Dendritic cell treated with granulocyte-macrophage colony-stimulating factor and Interleukin-4, amounts not matched to agents 40 ng/mL and 50 ng/mL, for 4 days (primary cell): ENCODE measurements at regions not wholly inside any gene's neighbourhood (a gene's known extent, or its start where the extent isn't known, plus 50 kb on each side); places are given as distances from the start of the nearest gene placed in this dataset.

Source experiments
- H3K27ac Mint-ChIP-seq: one replicate; pipeline ENCODE4 v1.8.0; 2022; ENCODE audit warnings: mild to moderate bottlenecking, mixed read lengths
- H3K27me3 Mint-ChIP-seq: one replicate; pipeline ENCODE4 v1.8.0; 2022; ENCODE audit warnings: mild to moderate bottlenecking, mixed read lengths
- H3K36me3 Mint-ChIP-seq: one replicate; pipeline ENCODE4 v1.8.0; 2022; ENCODE audit warnings: low read depth, mixed read lengths
- H3K4me1 Mint-ChIP-seq: one replicate; pipeline ENCODE4 v1.8.0; 2022; ENCODE audit warnings: low read depth, mixed read lengths
- H3K4me3 Mint-ChIP-seq: one replicate; pipeline ENCODE4 v1.8.0; 2022; ENCODE audit warnings: mild to moderate bottlenecking, moderate library complexity, mixed read lengths
- H3K9me3 Mint-ChIP-seq: one replicate; pipeline ENCODE4 v1.8.0; 2022; ENCODE audit warnings: mixed read lengths
- intact Hi-C: fragments of 100-400 bp; cut with micrococcal nuclease; formaldehyde crosslinking; loops from one replicate; pipeline ENCODE4 v1.15.0; 2022

DNA sequence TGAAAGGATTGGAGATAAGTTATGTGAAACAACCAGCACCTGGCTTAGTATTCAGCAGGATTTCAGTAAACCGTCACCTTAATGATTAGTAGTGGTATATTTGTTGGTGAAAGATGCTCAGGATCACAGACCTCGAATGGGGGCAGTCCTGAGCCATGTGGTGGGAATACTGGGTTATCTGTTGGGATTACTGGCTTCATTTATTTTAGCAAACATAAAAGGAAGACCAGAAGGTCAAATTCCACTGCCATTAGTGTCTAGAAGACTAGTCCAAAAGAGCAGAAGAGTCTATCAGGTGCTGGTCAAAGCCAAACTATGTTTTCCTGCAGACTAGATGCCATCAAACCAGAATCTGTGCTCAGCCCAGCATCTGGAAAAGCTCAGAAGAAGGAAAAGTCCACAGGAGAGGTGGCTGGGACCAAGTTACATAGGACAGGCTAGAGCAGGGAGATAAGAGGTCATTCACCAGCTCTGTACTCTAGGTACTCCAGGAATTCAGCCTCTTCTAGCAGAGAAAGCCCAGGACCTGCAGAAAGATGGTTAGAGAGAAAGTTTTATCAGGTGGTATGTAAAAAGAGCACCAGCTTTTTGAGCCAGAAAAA is 343.4 kb downstream of the PLPP3 start:
- H3K27ac Mint-ChIP-seq = no peak overlapping the region
- peaks cover 6% of the 10 kb centered on the region for H3K4me1 Mint-ChIP-seq
- H3K27me3 Mint-ChIP-seq = peaks cover 23% of the 10 kb centered on the region
- no peaks in the 10 kb centered on the region for H3K36me3 Mint-ChIP-seq
- no peak overlapping the region for H3K4me3 Mint-ChIP-seq
- H3K9me3 Mint-ChIP-seq = no peaks in the 10 kb centered on the region
- intact Hi-C loops = no loop called here

DNA sequence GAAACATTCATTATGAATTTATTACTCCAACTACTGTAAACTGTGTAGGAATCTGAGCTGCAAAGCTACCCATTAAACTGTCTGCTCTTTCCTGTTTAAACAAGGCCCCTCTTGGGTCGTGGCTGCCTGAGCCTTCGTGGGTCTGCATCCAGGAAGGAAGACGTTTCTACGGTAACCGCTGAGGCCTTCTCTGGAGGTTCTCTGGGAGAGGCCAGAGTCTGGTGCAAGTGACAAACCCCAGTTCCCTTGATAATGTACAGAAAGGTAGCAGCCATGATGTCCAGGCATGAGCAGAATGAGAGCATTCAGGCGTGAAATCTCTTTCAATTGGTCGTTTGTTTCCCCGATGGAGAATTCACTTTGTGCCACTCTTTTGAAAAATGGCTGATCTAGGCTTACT is 350.2 kb downstream of the PLPP3 start:
- H3K4me1 Mint-ChIP-seq = peaks cover 43% of the 10 kb centered on the region
- intact Hi-C loops = loop anchor here (10.0 kb wide), 2 partner anchors 96 to 276 kb away; no protein-coding TSS in a partner anchor
- H3K4me3 Mint-ChIP-seq = no peak overlapping the region
- H3K9me3 Mint-ChIP-seq = no peaks in the 10 kb centered on the region
- H3K27ac Mint-ChIP-seq = no peak overlapping the region
- no peaks in the 10 kb centered on the region for H3K36me3 Mint-ChIP-seq
- H3K27me3 Mint-ChIP-seq = peaks cover 13% of the 10 kb centered on the region

DNA sequence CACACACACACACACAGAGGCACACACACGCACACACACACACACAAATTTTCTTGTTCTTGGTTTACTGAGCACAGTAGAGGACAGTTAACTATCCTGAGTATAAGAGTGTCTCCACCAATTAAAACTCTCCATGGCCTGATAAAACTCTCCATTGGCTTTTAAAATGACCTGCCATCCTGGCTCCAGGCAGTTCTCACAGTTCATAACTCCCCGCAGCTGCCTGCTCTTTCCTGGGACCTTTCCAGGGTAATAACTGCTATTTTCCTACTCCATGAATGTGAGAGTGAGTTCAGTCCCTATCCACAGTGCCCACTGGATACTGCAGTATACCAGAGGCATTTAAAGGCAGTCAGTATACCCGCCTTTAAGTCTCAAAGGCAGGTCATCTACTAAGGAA is 351.5 kb downstream of the PLPP3 start:
- Mint-ChIP-seq H3K27me3 (peaks cover 13% of the 10 kb centered on the region), H3K27ac (no peak overlapping the region), H3K4me3 (no peak overlapping the region), H3K9me3 (no peaks in the 10 kb centered on the region), H3K36me3 (no peaks in the 10 kb centered on the region), H3K4me1 (peaks cover 52% of the 10 kb centered on the region)
- intact Hi-C loops = loop anchor here (10.0 kb wide), 2 partner anchors 97 to 277 kb away; no protein-coding TSS in a partner anchor

DNA sequence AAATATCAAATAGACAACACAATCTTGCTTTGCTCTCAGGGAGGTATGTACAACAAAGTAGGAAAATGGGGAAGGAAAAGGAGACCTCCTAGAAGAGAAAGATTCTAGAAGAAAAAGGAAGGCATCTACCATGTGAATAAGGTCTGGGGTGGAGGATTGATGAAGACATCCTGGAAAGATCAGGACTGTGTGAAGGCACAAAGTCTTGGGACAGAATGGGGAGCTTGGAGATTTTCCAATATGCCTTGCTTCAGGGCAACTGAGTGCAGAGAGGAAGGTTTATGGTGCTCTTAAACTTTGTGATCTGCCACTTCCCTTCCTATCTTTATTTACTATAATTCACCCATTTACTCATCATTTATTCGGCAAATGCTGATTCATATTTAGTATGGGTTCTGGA is 352.0 kb downstream of the PLPP3 start:
- intact Hi-C loops = loop anchor here (10.0 kb wide), 2 partner anchors 97 to 277 kb away; no protein-coding TSS in a partner anchor
- H3K4me1 Mint-ChIP-seq = peaks cover 57% of the 10 kb centered on the region
- no peaks in the 10 kb centered on the region for H3K36me3 Mint-ChIP-seq
- peaks cover 13% of the 10 kb centered on the region for H3K27me3 Mint-ChIP-seq
- H3K9me3 Mint-ChIP-seq = no peaks in the 10 kb centered on the region
- H3K4me3 Mint-ChIP-seq = no peak overlapping the region
- H3K27ac Mint-ChIP-seq = no peak overlapping the region

DNA sequence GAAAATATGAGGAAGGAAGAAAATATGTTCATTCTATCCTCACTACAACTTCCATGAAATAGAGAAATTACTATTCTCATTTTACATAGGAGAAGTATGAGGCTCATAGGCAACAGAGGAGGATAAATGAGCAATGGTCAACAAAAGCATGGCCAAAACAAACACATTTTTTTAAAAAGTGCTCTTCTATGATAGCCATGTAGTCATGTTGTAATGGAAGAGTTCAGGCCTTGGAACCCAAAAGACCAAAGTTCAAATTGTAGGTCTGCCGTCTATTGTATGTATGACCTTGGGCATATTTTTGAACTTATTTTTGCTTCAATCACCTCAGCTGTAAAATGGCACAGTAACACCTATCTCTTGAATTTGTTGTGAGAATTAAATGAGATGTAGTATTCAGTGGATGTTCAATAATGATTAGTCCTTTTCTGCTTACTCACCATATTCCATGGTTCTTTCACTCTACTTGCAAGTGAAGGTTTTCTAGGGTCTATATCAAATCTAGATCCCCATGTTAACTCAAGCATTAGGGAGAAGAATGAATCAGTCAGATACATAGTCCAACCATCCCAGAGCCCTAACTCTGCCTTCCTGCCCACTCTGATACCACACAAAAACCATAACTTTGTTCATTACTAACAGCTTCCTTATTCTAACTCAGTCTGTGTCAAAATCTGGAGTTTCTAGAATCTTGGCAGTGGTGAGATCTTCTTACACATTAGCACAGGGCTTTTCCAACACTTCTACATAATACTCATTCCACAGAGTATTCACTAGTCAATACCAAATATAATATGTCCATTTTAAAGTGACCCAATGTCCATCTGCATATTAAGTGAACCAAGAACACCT is 353.2 kb downstream of the PLPP3 start:
- Mint-ChIP-seq H3K4me3 (no peak overlapping the region), H3K4me1 (peaks cover 56% of the 10 kb centered on the region), H3K27me3 (peaks cover 5% of the 10 kb centered on the region), H3K9me3 (peaks cover 6% of the 10 kb centered on the region), H3K27ac (no peak overlapping the region), H3K36me3 (peaks cover 5% of the 10 kb centered on the region)
- intact Hi-C loops = loop anchor here (10.0 kb wide), 2 partner anchors 99 to 279 kb away; no protein-coding TSS in a partner anchor

DNA sequence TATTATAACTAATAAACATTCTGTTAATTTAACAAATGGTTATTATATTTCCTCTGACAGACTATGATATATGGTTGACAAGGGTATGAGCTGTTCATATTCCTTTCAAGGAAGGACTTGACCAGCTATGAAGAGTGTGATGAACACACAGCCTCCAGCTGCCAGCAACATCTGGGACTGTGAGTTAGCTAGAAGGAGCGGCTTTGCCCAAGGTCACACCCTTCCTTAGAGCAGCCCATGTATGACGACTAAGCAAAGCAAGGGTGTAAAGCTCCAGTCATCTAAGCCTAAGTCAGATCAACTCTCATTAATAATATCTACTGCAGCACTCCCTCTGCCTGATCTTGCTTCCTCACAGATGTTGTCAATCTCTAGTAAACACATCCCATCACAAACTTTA is 355.4 kb downstream of the PLPP3 start:
- H3K27ac Mint-ChIP-seq = peak overlapping the region; percentile 75
- peaks cover 6% of the 10 kb centered on the region for H3K27me3 Mint-ChIP-seq
- H3K36me3 Mint-ChIP-seq = peaks cover 6% of the 10 kb centered on the region
- intact Hi-C loops = loop anchor here (2.0 to 10.0 kb wide), 3 partner anchors 25 to 281 kb away; no protein-coding TSS in a partner anchor
- H3K4me1 Mint-ChIP-seq = peaks cover 59% of the 10 kb centered on the region
- peaks cover 8% of the 10 kb centered on the region for H3K9me3 Mint-ChIP-seq
- H3K4me3 Mint-ChIP-seq = no peak overlapping the region

DNA sequence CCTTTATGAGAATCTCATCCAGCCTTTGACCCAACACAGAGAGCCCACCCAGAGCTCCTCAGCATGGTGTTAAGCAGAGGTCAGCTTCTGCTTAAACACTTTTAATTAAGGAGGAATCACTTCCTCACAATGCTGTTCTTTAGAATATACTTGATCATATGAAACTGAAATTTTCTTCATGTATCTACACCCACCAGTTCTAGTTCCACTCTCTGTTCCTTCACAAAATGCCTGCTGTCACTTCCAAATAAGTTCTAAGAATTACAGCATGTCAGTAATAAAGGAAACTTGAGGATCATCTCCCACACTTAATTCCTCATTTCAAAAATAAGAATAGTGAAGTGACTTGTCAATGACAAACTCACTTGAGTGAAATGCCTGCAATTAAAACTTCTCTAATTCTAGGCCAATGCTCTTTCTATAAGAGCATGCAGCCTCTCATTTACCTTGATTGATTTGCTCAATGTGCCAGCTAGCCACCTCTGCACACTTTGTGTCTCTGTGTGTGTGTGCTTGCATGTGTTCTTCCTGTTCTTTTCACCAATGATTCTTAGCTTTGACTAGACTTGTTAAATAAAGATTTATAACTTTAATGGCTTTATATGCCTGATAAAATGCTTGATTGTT is 356.3 kb downstream of the PLPP3 start:
- peaks cover 59% of the 10 kb centered on the region for H3K4me1 Mint-ChIP-seq
- peaks cover 5% of the 10 kb centered on the region for H3K27me3 Mint-ChIP-seq
- H3K36me3 Mint-ChIP-seq = peaks cover 6% of the 10 kb centered on the region
- H3K4me3 Mint-ChIP-seq = no peak overlapping the region
- intact Hi-C loops = loop anchor here (2.0 to 10.0 kb wide), 3 partner anchors 26 to 282 kb away; no protein-coding TSS in a partner anchor
- peak overlapping the region; percentile 41 for H3K27ac Mint-ChIP-seq
- peaks cover 8% of the 10 kb centered on the region for H3K9me3 Mint-ChIP-seq

DNA sequence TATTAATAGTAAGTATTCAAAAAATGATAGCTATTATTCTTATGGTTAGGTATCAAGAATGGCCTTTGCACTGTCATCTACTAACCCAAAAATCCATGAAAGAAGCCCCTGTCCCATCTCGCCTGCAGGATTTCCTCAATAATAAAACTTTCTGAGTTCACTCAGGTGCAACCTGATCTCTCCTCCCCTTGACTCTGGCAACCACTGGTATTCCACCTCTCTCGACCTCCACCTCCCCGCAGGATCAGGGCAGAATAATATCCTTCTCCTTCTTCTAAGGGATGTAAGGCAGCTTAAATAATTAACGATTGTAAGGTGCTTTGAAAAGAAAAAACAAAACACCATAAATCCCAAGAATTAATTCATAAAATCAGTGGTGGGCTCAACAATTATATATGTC is 359.3 kb downstream of the PLPP3 start:
- peaks cover 3% of the 10 kb centered on the region for H3K27me3 Mint-ChIP-seq
- no peak overlapping the region for H3K4me3 Mint-ChIP-seq
- peaks cover 38% of the 10 kb centered on the region for H3K4me1 Mint-ChIP-seq
- peaks cover 8% of the 10 kb centered on the region for H3K9me3 Mint-ChIP-seq
- peaks cover 6% of the 10 kb centered on the region for H3K36me3 Mint-ChIP-seq
- H3K27ac Mint-ChIP-seq = no peak overlapping the region
- intact Hi-C loops = loop anchor here (10.0 kb wide), 2 partner anchors 105 to 285 kb away; no protein-coding TSS in a partner anchor

DNA sequence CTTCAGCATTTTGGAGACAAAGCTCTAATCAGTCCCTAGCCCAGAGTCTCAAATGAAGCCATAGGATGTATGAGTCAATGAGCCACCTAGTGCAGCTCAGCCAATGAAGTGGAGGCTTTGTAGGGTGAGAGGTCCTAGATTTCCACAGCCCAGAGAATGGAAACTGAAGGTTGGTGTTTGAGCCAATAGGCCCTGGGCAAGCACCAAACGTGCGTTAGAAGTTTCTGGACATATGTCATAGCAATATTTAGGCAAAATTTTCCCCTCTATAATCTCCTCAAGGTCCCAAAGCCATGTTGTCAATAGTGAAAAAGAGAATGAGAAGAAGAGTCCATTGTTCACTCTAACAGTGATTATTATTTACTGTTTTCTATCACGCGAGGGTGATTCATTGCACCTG is 361.3 kb downstream of the PLPP3 start:
- H3K4me3 Mint-ChIP-seq = no peak overlapping the region
- H3K27me3 Mint-ChIP-seq = peaks cover 3% of the 10 kb centered on the region
- no peak overlapping the region for H3K27ac Mint-ChIP-seq
- intact Hi-C loops = loop anchor here (10.0 kb wide), 1 partner anchor 63 kb away; no protein-coding TSS in a partner anchor
- H3K9me3 Mint-ChIP-seq = peaks cover 8% of the 10 kb centered on the region
- H3K4me1 Mint-ChIP-seq = peaks cover 22% of the 10 kb centered on the region
- H3K36me3 Mint-ChIP-seq = peaks cover 6% of the 10 kb centered on the region

DNA sequence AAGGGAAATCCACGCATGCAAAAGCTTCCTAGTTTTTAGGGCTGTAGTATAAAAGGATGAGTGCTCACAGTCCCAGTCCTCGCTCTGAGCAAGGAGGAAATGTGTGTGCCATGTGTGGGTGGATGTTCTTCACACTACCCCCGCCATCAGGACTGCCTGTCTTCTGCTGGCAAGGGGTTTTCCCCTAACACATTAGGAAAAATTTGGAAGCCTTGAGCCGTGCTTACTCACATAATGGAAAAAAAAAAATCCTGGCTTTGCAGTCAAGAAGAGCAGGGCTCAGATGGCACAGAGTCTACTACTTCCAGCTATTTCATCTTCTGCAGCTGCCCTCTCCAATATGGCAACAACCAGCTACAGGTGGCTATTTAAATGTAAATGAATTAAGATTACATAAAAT is 363.1 kb downstream of the PLPP3 start:
- peaks cover 3% of the 10 kb centered on the region for H3K27me3 Mint-ChIP-seq
- H3K36me3 Mint-ChIP-seq = peaks cover 1% of the 10 kb centered on the region
- intact Hi-C loops = loop anchor here (10.0 kb wide), 1 partner anchor 61 kb away; no protein-coding TSS in a partner anchor
- H3K27ac Mint-ChIP-seq = no peak overlapping the region
- H3K9me3 Mint-ChIP-seq = peaks cover 2% of the 10 kb centered on the region
- H3K4me1 Mint-ChIP-seq = peaks cover 10% of the 10 kb centered on the region
- no peak overlapping the region for H3K4me3 Mint-ChIP-seq

DNA sequence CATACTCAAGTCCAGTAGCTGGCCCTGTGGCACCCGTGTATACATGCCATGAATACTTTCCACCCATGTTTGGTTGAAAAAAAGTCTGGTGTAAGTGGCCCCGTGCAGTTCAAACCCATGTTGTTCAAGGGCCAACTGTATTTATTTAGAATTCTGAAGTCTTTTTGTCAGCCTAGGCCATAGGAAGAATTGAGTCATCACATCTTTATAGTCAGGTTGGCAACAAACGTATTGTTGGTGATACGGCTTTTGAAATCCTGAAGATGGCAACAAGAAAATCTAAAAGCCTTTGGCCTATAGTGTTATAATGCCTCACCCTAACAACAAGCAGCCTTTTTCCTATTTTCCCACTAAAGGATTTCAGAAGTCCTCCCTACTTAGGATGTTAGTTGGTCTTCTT is 363.6 kb downstream of the PLPP3 start:
- intact Hi-C loops = loop anchor here (10.0 kb wide), 1 partner anchor 61 kb away; no protein-coding TSS in a partner anchor
- Mint-ChIP-seq H3K36me3 (no peaks in the 10 kb centered on the region), H3K27me3 (peaks cover 3% of the 10 kb centered on the region), H3K9me3 (no peaks in the 10 kb centered on the region), H3K27ac (no peak overlapping the region), H3K4me3 (no peak overlapping the region), H3K4me1 (peaks cover 7% of the 10 kb centered on the region)

DNA sequence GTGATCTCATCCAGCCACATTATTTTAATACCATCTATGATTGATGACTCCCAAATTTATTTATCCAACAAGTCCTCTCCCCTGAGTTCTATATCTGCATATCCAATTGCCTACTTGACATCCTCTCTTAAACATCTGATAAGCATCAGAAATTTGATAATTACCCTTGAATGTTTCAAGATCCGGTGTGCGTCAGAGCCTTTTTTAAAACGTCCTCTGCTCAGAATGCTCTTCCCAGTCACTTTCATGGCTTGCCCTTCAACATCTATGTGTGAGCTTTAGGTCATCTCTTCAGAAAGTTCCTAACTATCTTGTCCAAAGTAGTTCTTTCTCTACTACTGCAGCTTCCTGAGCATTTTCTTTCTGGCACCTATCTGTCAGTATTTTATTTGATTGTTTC is 364.3 kb downstream of the PLPP3 start:
- H3K27me3 Mint-ChIP-seq = peaks cover 3% of the 10 kb centered on the region
- peaks cover 7% of the 10 kb centered on the region for H3K4me1 Mint-ChIP-seq
- H3K27ac Mint-ChIP-seq = no peak overlapping the region
- no peak overlapping the region for H3K4me3 Mint-ChIP-seq
- no peaks in the 10 kb centered on the region for H3K9me3 Mint-ChIP-seq
- no peaks in the 10 kb centered on the region for H3K36me3 Mint-ChIP-seq
- intact Hi-C loops = loop anchor here (10.0 kb wide), 1 partner anchor 60 kb away; no protein-coding TSS in a partner anchor

DNA sequence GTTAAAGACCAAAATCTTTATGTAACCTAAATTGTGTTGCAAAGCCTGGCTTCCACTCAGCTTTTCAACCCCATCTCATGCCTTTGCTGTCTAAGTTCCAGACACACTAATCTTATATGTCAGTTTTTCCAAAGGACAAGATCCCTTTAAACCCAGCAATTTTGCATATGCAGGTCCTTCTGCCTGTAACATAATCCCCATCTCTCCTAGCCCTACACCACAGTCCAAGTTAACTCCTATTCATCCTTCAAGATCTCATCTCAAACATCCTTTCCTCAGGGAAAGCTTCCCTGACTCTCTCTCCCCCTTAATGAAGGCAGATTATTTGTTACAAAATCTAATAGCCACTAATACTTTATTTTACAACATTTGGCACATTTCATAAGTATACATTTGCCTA is 366.3 kb downstream of the PLPP3 start:
- no peaks in the 10 kb centered on the region for H3K9me3 Mint-ChIP-seq
- no peak overlapping the region for H3K27ac Mint-ChIP-seq
- no peaks in the 10 kb centered on the region for H3K36me3 Mint-ChIP-seq
- intact Hi-C loops = loop anchor here (10.0 kb wide), 1 partner anchor 58 kb away; no protein-coding TSS in a partner anchor
- H3K4me1 Mint-ChIP-seq = peaks cover 7% of the 10 kb centered on the region
- H3K4me3 Mint-ChIP-seq = no peak overlapping the region
- H3K27me3 Mint-ChIP-seq = peaks cover 5% of the 10 kb centered on the region
